ENCODE measurements at regions not wholly inside any gene's neighbourhood (a gene's known extent, or its start where the extent isn't known, plus 50 kb on each side); places are given as distances from the start of the nearest gene placed in this dataset.

DNA sequence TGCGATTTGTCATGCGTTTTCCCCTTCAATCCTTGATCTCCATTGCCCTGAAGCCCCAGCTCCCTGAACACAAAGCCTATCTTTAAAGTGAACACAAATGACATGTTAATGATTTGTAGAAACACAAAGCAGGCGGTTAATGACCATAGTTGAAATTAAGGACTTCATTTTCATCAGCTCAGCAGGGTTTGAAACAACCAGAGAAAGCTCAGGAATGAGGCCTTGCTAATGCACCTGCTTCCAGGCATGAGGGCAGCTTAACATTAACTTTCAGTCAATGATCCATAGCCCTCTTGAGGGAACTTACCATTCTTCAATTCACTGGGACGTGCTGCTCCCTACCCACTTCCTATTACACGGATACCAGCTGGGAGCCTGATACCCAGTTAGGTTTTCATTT, 427.2 kb upstream of the CBLB start:
- TF ChIP-seq RAD21 (IDR thresholded peaks at IDR 0.05) (no peak), CTCF (IDR thresholded peaks at IDR 0.05; ENCODE audit: low read depth, low read length, missing input control) (no peak)
- no peak for DNase-seq (ENCODE audit: low spot score)

DNA sequence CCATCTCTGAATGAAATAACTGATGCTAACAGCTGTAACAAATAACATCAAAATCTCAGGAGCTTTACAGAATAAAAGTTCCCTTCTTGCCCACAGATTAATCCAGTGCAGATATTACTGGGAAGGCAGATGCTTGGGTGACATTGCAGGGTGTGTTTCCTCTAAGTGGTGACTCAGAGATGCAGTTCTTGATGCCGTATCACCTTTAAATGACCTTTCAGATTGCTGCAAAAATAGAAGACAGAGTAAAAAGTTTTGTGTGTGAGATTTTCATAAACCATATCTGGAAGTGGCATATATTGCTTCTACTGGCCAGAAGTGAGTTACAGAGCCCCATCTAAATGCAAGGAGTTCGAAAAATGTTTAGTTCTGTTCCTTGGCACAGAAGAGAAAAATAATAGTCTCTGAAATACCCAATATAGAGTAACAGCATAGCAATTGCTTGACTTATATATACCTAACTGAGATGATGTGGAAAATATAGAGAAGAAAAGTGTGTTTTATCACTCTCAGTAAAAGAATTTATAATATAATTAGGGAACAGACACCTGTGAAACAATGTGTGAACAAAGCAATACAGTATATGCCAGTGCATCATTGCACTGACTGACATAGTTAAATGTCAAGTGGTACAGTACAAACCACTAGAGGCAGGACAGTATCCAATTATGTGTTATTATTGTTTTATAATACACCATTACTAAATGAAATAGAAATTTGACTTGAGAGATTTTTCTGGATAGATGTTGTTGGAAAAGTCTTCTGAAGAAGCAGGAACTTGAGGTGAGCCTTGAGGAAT, 430.7 kb upstream of the CBLB start:
- Histone ChIP-seq H3K27ac (ENCODE audit: low read depth in 1 of 2, low read length in 2 of 2) (no peak overlapping the region), H3K27me3 (ENCODE audit: control insufficient read depth in 4 of 4, insufficient read depth in 4 of 4, low read length in 3 of 4) (no peaks in the 10 kb centered on the region), H3K9ac (ENCODE audit: low read depth in 1 of 2, low read length in 2 of 2) (no peak overlapping the region), H3K4me1 (ENCODE audit: control insufficient read depth in 4 of 4, insufficient read depth in 4 of 4, low read length in 3 of 4) (no peaks in the 10 kb centered on the region), H3K9me3 (ENCODE audit: control insufficient read depth in 4 of 4, low read length in 3 of 4) (no peaks in the 10 kb centered on the region), H3K36me3 (ENCODE audit: control insufficient read depth in 4 of 4, insufficient read depth in 3 of 4, low read depth in 1 of 4, low read length in 3 of 4) (no peaks in the 10 kb centered on the region), H3K4me3 (ENCODE audit: low read depth in 1 of 3, low read length in 3 of 3) (no peak overlapping the region)
- TF ChIP-seq ZBTB33 (IDR thresholded peaks at IDR 0.05), result no peak
- TF ChIP-seq HNF4A (conservative IDR thresholded peaks at IDR 0.05), result no peak
- no peak for TF ChIP-seq GABPA (IDR thresholded peaks at IDR 0.05 in 1 of 2, conservative IDR thresholded peaks at IDR 0.05 in 1 of 2)
- no peak for TF ChIP-seq TAF1 (conservative IDR thresholded peaks at IDR 0.05)
- no peak for TF ChIP-seq REST (IDR thresholded peaks at IDR 0.05)
- no peak for TF ChIP-seq RAD21 (IDR thresholded peaks at IDR 0.05)
- no peak for TF ChIP-seq HNF4G (IDR thresholded peaks at IDR 0.05)
- no peak for TF ChIP-seq NR2F2 (IDR thresholded peaks at IDR 0.05)
- TF ChIP-seq, protein P1, sequence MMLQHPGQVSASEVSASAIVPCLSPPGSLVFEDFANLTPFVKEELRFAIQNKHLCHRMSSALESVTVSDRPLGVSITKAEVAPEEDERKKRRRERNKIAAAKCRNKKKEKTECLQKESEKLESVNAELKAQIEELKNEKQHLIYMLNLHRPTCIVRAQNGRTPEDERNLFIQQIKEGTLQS (IDR thresholded peaks at IDR 0.05), result no peak
- no peak for TF ChIP-seq YY1 (IDR thresholded peaks at IDR 0.05)
- no peak for TF ChIP-seq RXRA (IDR thresholded peaks at IDR 0.05)
- TF ChIP-seq FOXA1 (IDR thresholded peaks at IDR 0.05), result no peak
- TF ChIP-seq CTCF (IDR thresholded peaks at IDR 0.05; ENCODE audit: low read depth, low read length, missing input control), result no peak
- TF ChIP-seq EGR1 (IDR thresholded peaks at IDR 0.05; ENCODE audit: low read depth in 2 of 2), result no peak
- TF ChIP-seq FOXA2 (IDR thresholded peaks at IDR 0.05), result no peak
- no peak for TF ChIP-seq SP1 (IDR thresholded peaks at IDR 0.05)
- no peak for TF ChIP-seq JUND (IDR thresholded peaks at IDR 0.05)
- WGBS, result 34% methylated on average over 2 of the region's 2 CpGs
- no peak for DNase-seq (ENCODE audit: low spot score)

More for the DNA sequence above, 427.2 kb upstream of the CBLB start:
- Histone ChIP-seq H3K27me3 (ENCODE audit: control insufficient read depth in 4 of 4, insufficient read depth in 4 of 4, low read length in 3 of 4) (no peaks in the 10 kb centered on the region), H3K27ac (ENCODE audit: low read depth in 1 of 2, low read length in 2 of 2) (no peak overlapping the region), H3K9ac (ENCODE audit: low read depth in 1 of 2, low read length in 2 of 2) (no peak overlapping the region), H3K4me1 (ENCODE audit: control insufficient read depth in 4 of 4, insufficient read depth in 4 of 4, low read length in 3 of 4) (no peaks in the 10 kb centered on the region), H3K9me3 (ENCODE audit: control insufficient read depth in 4 of 4, low read length in 3 of 4) (no peaks in the 10 kb centered on the region), H3K36me3 (ENCODE audit: control insufficient read depth in 4 of 4, insufficient read depth in 3 of 4, low read depth in 1 of 4, low read length in 3 of 4) (no peaks in the 10 kb centered on the region), H3K4me3 (ENCODE audit: low read depth in 1 of 3, low read length in 3 of 3) (no peak overlapping the region)
- 79% methylated on average over 5 of the region's 5 CpGs for WGBS

All from liver (tissue), 8 donors.